GM21515 (cell line): ENCODE measurements at regions not wholly inside any gene's neighbourhood (a gene's known extent, or its start where the extent isn't known, plus 50 kb on each side); places are given as distances from the start of the nearest gene placed in this dataset.
A peak's percentile ranks its signal among the peaks of the same experiment; 100 is the strongest.

Source experiments
- ATAC-seq: cut with Tn5 transposase; IDR thresholded peaks from one replicate; pipeline ENCODE4 v1.9.1; 2021; ENCODE audit not compliant: unreplicated experiment

- ATAC-seq = no peak
Measured at GRCh38 chr6:141594874-141595273, 537.9 kb upstream of the GJE1 start.

DNA sequence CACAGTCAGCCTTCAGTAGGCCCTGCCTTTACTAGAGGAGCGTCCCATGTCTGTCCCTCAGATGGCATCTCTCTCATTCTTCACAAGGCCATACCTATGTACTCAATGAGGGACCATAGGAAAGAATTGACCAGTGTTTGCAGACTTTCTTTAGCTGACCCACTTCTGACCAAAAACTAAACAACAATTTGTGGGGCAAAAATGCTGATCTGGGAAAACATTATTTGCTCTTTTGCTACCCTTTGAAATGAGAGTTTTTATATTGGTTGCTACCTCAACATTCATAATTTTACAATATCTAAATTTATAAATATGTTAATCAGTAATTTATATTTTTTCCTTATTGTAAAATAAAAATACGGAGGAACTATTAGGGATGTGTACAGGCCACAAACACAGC lies 539.4 kb upstream of the GJE1 start:
- no peak for ATAC-seq

- ATAC-seq = no peak
Measured at GRCh38 chr6:141587482-141588266, 545.1 kb upstream of the GJE1 start.

DNA sequence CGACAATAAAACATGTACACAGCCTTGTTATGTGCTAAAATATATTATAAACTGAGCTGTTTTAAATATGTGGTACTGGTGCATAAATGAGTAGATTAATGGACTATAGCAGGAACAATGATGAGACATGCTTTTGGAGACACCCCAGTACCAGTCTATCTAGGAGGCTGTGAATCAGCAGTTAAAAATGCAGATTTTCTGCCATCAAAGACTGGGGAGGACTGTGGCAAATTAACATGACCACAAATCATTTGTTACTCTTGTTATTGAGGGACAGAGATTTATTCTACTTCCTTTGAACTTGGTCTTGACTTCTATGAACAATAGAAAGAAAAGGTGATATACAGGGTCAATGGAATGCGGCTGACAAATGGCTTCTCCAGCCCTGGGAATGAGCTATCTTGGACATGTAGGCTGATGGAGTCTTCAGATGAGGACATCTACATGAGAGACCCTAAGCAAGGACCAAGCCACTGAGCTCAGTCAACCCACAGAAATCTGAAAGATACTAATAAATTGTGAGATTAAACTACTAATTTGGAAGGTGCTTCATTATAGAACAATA lies 551.7 kb upstream of the GJE1 start:
- ATAC-seq = no peak

GRCh38 chr6:141580131-141580530 lies 552.6 kb upstream of the GJE1 start:
- ATAC-seq = no peak

DNA sequence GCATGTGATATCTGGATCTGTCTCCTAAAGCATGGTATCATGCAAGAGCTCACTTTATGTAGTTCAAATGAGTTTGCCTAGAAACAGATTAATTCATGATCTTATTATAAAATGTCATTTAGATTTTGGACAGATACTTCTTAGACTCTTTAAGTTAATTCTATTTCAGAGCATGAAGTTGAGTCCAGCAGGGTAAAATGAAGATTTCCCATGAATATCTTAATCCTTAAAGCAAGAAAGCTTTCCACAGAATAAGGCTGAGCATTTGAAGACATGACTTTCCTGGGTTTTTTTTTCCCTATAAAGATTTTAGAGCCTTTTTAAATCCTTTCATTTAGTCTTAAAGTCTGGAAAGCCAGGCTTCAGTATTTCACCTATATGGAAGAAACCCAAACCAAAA lies 556.0 kb upstream of the GJE1 start:
- ATAC-seq = no peak

DNA sequence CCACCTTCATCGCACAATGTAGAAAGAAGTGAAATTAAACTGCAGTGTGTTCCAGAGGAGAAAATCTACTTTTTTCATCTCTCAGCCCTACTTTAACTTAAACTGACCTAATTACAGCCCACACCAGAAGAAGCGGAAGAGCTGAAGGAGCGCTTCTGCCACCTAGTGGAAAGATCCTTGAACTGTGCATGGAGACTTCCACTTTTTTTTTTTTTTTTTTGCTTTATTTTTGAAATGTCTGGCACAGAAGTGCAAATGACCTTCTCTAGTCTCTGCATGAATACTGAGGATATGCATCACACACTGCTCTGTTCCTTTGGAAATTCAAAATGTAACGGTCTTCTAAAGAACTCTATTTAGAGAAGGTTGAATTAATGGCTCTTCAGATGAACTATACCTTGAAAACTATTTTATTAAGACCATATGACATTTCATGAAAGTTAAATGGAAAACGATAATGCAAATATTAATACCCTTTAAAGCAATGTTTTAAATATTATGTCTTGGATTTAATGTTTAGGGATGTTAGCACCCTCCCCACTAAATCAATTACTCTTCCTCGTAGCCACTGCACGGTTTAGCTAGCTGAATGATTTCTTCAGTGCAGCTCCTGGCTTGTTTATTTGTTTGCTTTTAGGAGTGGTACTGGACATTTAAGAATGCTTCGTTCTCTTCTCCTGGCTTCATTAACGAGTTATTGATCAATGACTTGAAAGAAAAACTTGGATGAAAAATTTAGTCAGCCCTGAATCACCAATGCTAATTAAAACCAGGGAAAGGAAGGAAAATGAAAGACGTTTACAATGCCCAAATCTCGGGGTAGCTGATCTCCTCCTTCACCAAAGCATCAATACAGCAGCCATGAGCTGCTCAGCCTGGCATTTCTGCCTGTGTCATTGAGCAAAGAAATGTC lies 569.6 kb upstream of the GJE1 start:
- peak; percentile 86 for ATAC-seq

- peak; percentile 24 for ATAC-seq
Measured at GRCh38 chr6:141562186-141562811, 570.4 kb upstream of the GJE1 start.

DNA sequence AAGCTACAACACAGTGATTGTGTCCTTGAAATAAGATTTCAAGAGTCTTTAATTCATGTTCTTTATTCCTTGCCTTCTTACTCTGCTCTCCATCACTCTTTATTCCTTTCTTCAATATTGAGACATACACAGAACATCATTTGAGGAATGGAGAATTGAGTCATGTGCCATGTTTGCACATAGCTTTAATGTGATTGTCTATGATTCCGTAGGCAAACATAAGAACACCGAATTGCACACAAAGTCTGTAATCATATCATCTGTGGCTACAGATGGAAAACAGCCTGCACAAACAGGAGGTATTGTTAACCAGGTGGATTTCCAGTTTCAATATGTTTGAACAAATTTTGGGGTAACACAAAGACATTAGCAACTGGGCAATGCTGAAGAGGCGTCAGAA lies 571.6 kb upstream of the GJE1 start:
- ATAC-seq = no peak

DNA sequence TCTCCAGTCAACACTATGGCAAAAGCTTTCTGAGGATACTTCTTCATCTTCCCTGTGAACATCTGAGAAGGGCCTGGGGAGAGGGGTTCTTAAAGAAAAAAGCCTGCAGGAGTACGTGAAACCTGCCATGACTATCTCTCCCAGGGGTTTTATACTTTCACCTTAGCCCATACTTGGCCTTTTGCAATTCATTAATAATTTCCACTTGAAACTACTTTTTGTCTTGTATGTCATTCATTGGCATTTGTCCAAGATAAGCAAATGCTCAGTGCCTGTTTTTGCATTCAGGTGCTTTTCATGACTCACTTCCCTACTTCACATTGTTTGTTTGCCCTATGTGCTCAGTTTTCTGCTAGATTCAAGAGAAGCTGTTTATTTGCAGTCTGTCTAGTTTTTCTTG lies 580.3 kb upstream of the GJE1 start:
- ATAC-seq = peak; percentile 69

- no peak for ATAC-seq
Measured at GRCh38 chr6:141552031-141552430, 580.7 kb upstream of the GJE1 start.

GRCh38 chr6:141551318-141551717 lies 581.4 kb upstream of the GJE1 start:
- ATAC-seq = no peak

DNA sequence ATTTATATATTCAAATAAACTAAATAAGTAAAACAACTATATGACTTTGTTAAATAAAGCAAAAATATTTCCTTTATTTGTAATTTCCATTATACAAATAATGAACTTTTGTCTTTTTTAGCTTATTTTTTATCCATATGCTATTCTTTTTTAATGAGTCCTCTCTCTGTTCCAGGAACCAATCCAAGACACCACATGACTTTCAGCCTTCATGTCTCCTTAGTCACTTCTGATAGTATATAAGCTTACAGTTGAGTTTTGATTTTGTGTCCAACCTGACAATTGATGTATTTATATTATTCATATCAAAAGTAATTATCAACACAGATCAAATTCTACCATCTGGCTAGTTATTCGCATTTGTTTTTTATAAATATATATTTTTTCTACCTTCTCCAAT lies 582.3 kb upstream of the GJE1 start:
- no peak for ATAC-seq

DNA sequence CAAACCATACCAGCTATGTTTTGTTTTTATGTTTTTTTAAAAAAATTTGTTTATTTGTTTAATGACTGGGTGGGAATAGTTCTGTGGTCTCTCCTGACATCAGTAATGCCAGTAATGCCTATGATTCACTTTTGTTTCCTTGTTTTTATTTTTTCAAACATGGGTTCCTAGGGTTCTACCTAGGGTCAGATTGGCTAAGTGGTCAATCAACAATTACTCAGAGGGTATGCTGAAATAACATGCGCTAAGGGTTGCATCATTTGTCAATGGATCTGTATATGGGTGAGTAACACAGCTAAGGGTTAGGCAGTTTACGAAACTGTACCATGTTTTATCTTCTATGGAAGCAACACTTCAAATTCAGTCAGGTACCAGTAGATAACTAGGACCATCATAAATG lies 583.8 kb upstream of the GJE1 start:
- no peak for ATAC-seq

- no peak for ATAC-seq
Measured at GRCh38 chr6:141541581-141542324, 591.0 kb upstream of the GJE1 start.

- ATAC-seq = no peak
Measured at GRCh38 chr6:141540207-141540606, 592.5 kb upstream of the GJE1 start.

- no peak for ATAC-seq
Measured at GRCh38 chr6:141539617-141540016, 593.1 kb upstream of the GJE1 start.

GRCh38 chr6:141532211-141532610 lies 600.5 kb upstream of the GJE1 start:
- no peak for ATAC-seq

GRCh38 chr6:141531040-141531439 lies 601.7 kb upstream of the GJE1 start:
- no peak for ATAC-seq

DNA sequence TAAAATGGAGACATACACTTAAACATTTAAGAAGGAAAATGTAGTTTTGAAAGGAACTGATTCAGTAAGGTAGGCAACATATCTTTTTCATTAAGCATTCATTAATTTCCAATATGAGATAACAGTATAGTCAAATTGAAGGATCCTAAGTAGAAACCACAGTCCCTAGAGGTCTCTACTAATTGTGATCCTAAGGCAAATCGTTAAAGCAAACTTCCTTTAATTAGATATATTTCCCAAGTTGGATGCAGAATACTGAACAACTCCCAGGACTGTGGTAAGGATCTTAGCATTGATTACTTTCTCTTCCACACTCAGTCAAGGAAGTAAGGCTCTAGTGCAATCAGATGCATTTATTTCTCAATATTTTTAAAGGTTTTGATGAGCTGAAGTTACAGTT lies 604.1 kb upstream of the GJE1 start:
- no peak for ATAC-seq

- ATAC-seq = no peak
Measured at GRCh38 chr6:141526985-141527384, 605.7 kb upstream of the GJE1 start.
